ENCODE measurements at regions not wholly inside any gene's neighbourhood (a gene's known extent, or its start where the extent isn't known, plus 50 kb on each side); places are given as distances from the start of the nearest gene placed in this dataset.

DNA sequence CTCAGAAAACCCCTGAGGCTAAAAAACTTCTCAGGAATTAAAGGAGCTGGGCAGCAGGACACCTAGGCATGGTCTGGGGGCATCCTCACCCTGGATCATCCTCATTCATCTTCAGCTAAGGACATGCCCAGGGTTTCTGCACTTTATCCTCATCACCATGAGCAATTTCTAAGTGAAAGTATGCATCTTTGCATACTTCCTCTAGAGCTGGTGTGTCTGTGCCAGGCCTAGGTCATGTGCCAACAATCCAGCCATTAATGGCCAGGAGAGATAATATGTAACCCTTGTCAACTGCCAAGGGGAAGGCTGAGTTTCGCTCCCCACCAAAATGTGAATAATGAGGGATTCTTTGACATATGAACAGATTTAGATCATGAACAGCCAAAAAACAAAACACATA is 160.5 kb downstream of the KITLG start:
- intact Hi-C loops (cut with DNase I; ENCODE audit: low total_unique reads) = no loop called here
- no peak for DNase-seq (ENCODE audit: low spot score in 2 of 2)
- WGBS, 2 donors = 66 to 75% methylated on average over 1 of the region's 1 CpG
- no peak overlapping the region for H3K4me3 ChIP-seq (ENCODE audit: low read depth, poor library complexity, severe bottlenecking)
- TF ChIP-seq, protein P1, sequence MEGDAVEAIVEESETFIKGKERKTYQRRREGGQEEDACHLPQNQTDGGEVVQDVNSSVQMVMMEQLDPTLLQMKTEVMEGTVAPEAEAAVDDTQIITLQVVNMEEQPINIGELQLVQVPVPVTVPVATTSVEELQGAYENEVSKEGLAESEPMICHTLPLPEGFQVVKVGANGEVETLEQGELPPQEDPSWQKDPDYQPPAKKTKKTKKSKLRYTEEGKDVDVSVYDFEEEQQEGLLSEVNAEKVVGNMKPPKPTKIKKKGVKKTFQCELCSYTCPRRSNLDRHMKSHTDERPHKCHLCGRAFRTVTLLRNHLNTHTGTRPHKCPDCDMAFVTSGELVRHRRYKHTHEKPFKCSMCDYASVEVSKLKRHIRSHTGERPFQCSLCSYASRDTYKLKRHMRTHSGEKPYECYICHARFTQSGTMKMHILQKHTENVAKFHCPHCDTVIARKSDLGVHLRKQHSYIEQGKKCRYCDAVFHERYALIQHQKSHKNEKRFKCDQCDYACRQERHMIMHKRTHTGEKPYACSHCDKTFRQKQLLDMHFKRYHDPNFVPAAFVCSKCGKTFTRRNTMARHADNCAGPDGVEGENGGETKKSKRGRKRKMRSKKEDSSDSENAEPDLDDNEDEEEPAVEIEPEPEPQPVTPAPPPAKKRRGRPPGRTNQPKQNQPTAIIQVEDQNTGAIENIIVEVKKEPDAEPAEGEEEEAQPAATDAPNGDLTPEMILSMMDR (IDR thresholded peaks at IDR 0.05) = no peak
- no peak for TF ChIP-seq POLR2A (IDR thresholded peaks at IDR 0.05)

GRCh38 chr12:88420457-88420856 is 159.8 kb downstream of the KITLG start:
- TF ChIP-seq, protein P1 (IDR thresholded peaks at IDR 0.05) = no peak
- TF ChIP-seq POLR2A (IDR thresholded peaks at IDR 0.05) = no peak
- no peak overlapping the region for H3K4me3 ChIP-seq (ENCODE audit: low read depth, poor library complexity, severe bottlenecking)
- intact Hi-C loops (cut with DNase I; ENCODE audit: low total_unique reads) = no loop called here
- DNase-seq (ENCODE audit: low spot score in 2 of 2) = no peak

DNA sequence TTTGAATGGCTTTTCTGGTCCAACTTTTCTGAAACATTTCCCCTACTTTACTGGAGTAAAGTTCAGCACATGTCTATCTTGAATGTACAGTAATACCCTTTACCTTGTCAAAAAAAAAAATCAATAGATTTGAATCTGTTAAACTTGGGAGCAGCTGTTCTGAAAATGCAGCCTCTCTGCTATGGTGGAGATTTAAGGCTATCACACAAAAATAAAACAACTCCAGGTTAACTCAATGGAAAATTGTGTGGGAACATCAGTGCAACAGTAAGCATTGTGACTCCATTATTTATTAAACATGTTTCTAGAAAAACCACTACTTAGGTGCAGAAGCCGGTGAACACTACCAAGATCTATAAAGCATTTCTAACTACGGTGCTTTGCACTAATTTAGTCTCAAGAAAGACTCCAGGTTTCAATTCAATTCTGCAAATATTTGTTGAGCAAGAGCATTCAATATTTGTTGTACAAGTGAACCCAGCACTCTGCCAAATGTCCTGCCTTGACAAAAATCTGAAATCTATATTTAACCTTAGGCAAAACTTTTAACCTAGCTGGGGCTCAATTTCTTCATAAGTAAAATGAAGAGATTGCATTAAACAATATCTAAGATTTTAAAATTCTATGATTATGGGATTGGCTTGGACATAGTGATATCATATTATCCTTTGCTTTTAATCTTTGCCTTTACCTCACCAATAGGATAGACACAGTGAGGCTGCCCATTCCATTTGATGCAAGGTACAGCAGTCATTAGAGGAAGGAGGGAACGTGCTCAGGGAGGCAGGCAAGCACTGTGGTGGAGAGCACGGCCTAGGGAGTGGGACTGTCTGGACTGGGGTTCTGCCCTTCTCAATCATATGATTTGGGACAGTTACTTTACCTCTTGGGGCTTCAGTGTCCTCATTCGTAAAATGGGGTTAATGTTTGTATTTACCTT is 155.2 kb downstream of the KITLG start:
- intact Hi-C loops (cut with DNase I; ENCODE audit: low total_unique reads) = no loop called here
- TF ChIP-seq, protein P1 (IDR thresholded peaks at IDR 0.05) = no peak
- no peak for TF ChIP-seq POLR2A (IDR thresholded peaks at IDR 0.05)
- no peak for DNase-seq (ENCODE audit: low spot score in 2 of 2)
- H3K4me3 ChIP-seq (ENCODE audit: low read depth, poor library complexity, severe bottlenecking) = no peak overlapping the region
- WGBS, 2 donors = 91 to 94% methylated on average over 5 of the region's 5 CpGs

DNA sequence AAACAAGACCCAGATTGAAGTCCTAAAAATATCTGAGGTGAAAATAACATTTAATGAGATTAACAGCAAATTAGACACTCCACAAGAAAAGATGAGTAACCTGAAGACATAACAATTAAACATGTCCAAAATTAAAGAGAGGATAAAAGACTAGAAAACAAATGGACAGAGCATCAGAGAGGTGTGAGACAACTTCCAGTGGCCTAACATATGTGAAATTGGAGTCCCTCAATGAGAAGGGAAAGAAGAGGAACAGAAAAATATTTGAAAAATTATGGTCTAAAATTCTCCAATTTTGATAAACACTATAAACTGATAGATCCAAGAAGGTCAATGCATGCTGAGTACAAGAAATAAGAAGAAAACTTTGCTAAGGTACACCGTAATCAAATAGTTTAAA is 151.9 kb downstream of the KITLG start:
- intact Hi-C loops (cut with DNase I; ENCODE audit: low total_unique reads) = no loop called here
- TF ChIP-seq POLR2A (IDR thresholded peaks at IDR 0.05) = no peak
- TF ChIP-seq, protein P1 (IDR thresholded peaks at IDR 0.05) = no peak
- WGBS, 2 donors = 91 to 93% methylated on average over 1 of the region's 1 CpG
- DNase-seq (ENCODE audit: low spot score in 2 of 2) = no peak
- no peak overlapping the region for H3K4me3 ChIP-seq (ENCODE audit: low read depth, poor library complexity, severe bottlenecking)

- no peak overlapping the region for H3K4me3 ChIP-seq (ENCODE audit: low read depth, poor library complexity, severe bottlenecking)
- DNase-seq (ENCODE audit: low spot score in 2 of 2) = no peak
- TF ChIP-seq, protein P1 (IDR thresholded peaks at IDR 0.05) = no peak
- no peak for TF ChIP-seq POLR2A (IDR thresholded peaks at IDR 0.05)
- WGBS, 2 donors = 98 to 99% methylated on average over 4 of the region's 4 CpGs
- intact Hi-C loops (cut with DNase I; ENCODE audit: low total_unique reads) = no loop called here
Observed at GRCh38 chr12:88431246-88431645, 149.0 kb downstream of the KITLG start.

Data from lower leg skin (tissue), 4 donors.